ENCODE measurements at regions not wholly inside any gene's neighbourhood (a gene's known extent, or its start where the extent isn't known, plus 50 kb on each side); places are given as distances from the start of the nearest gene placed in this dataset.

GRCh38 chr12:23228101-23228500 lies 603.1 kb downstream of the ETNK1 start:
- TF ChIP-seq TAF1 (IDR thresholded peaks at IDR 0.05; ENCODE audit: borderline replicate concordance, low read depth, low read length) (no peak), POLR2AphosphoS5 (IDR thresholded peaks at IDR 0.05; ENCODE audit: low read depth, low read length) (no peak)
